RWPE1 (cell line): ENCODE measurements at regions not wholly inside any gene's neighbourhood (a gene's known extent, or its start where the extent isn't known, plus 50 kb on each side); places are given as distances from the start of the nearest gene placed in this dataset.

ENCODE experiments used
- CTCF ChIA-PET: fragments of 350-600 bp; sonication (Branson Sonifier 250); formaldehyde crosslinking; extraction: SDS; loops from one replicate; lab custom pipeline; 2021; lab: Yijun Ruan, JAX
- POLR2A ChIA-PET: fragments of 400-600 bp; formaldehyde crosslinking; extraction: SDS; loops from one replicate; lab custom pipeline; 2020; ENCODE audit warnings: antibody characterized with exemption; ENCODE audit not compliant: low non-redundant PET; lab: Yijun Ruan, JAX
- DNase-seq: peaks from one replicate; pipeline ENCODE4 v3.0.0; 2012; ENCODE audit warnings: low spot score
- H3K27ac ChIP-seq: fragments of 450-650 bp; 2 replicates; pipeline ENCODE4 v1.5.1; 2017
- CTCF ChIP-seq: fragments of 450-650 bp; conservative IDR thresholded peaks from 2 replicates; pipeline ENCODE4 v1.5.1; 2017; ENCODE audit warnings: low read depth, mild to moderate bottlenecking

DNA sequence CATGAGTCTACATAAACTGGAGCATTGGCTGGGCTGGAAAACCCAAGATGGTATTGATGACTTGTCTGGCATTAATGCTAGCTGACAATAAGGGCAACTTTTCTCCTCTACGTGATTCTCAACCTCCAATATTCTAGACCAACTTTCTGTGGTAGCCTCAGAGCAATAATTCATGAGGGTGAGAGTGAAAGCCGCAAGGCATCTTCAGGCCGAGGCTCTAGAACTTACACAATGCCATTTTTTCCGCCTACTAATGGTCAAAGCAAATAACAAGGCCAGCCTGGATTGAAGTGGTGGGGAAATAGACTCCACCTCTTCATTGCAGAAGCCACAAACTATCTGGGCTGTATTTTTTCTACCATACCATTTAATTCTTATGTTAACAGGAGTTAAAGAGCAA is 267.4 kb downstream of the GABRG2 start:
- ChIA-PET POLR2A (no interaction called here), CTCF (no interaction called here)
- H3K27ac ChIP-seq, result no peak overlapping the region
- TF ChIP-seq CTCF, result no peak
- no peak for DNase-seq

- H3K27ac ChIP-seq, result no peak overlapping the region
- ChIA-PET POLR2A (no interaction called here), CTCF (no interaction called here)
- no peak for TF ChIP-seq CTCF
- no peak for DNase-seq
These were observed 292.9 kb downstream of the GABRG2 start for GRCh38 chr5:162360373-162360931.

DNA sequence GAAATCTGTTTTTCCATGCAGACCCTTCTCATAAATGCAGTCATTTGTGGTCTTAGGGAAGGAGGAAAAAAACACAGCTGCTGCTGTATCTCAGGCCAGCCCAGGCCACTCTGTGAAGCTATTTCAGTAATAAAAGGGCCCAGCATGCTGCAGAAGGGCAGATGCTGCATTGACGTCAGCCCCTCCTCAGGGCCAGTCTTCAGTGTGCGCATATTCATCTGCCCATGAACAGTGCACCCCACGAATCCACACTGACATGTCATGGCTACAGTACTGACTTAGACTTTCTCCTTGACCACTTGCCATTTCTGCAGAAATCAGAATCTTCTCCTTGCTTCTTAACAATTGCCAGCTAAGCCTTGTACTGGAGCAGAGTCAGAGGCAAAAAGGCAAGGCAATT is 304.7 kb downstream of the GABRG2 start:
- CTCF ChIA-PET, result interaction anchor here (0.6 kb wide), 1 partner anchor 20 kb away, joined by 3 read pairs; no protein-coding TSS in a partner anchor
- DNase-seq, result no peak
- H3K27ac ChIP-seq, result no peak overlapping the region
- no peak for TF ChIP-seq CTCF
- POLR2A ChIA-PET, result no interaction called here

- ChIA-PET POLR2A (no interaction called here), CTCF (no interaction called here)
- no peak overlapping the region for H3K27ac ChIP-seq
- no peak for DNase-seq
- TF ChIP-seq CTCF, result no peak
These were observed 310.3 kb downstream of the GABRG2 start for GRCh38 chr5:162377895-162378294.

DNA sequence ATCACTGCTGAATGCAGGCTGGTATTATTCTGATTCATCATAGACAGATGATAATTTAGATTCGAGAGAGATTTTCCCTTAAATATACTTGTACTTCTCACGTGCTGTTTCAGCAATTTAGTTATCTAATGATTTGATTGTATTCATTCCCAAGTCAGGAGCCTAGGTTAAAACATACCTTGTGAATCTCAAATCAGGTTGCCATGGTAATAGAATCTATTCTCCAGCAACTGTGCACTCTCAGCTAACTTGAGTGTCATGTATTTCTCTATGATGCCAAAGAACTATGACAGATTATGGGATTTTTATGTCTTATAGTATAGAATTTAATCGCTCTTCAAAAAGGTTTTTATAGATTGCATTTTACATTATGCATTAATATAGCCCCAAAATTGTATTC is 315.3 kb downstream of the GABRG2 start:
- TF ChIP-seq CTCF, result no peak
- H3K27ac ChIP-seq, result no peak overlapping the region
- DNase-seq, result no peak
- POLR2A ChIA-PET, result no interaction called here
- CTCF ChIA-PET, result no interaction called here

DNA sequence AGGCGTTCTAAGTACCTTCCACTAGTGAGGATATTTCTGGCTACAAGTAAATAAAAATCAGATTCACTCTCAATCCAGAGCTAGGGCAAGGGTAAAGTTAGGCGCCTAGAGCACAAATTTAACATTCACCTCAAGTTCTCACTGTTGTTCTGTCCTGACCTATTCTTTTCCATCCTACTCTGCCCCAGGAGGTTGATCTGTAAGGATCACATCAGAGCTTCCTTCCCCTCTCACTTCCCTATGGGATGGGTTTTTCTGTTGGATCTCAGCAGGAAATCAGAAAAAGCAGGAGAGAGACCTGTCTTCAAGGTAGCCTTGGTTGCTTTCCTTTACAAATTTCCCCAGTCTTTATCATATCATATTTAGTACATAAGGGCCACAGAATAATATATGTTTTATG is 316.7 kb downstream of the GABRG2 start:
- H3K27ac ChIP-seq, result no peak overlapping the region
- ChIA-PET POLR2A (no interaction called here), CTCF (no interaction called here)
- DNase-seq, result no peak
- TF ChIP-seq CTCF, result no peak
